Hepatocyte (in vitro differentiated cells): ENCODE measurements at regions not wholly inside any gene's neighbourhood (a gene's known extent, or its start where the extent isn't known, plus 50 kb on each side); places are given as distances from the start of the nearest gene placed in this dataset.

Source experiments
- DNase-seq: peaks from one replicate; pipeline ENCODE4 v3.0.0-alpha.2; 2016; ENCODE audit warnings: low spot score
- H2AFZ ChIP-seq: fragments of 200-600 bp; sonication (generic); 2 replicates; pipeline ENCODE4 v1.6.0; 2016; ENCODE audit warnings: antibody characterized with exemption, mild to moderate bottlenecking
- H3K27ac ChIP-seq: fragments of 200-600 bp; sonication (generic); 2 replicates; pipeline ENCODE4 v1.5.1; 2016; ENCODE audit warnings: mild to moderate bottlenecking
- H3K27me3 ChIP-seq: fragments of 200-600 bp; sonication (generic); 2 replicates; pipeline ENCODE4 v1.6.1; 2016
- H3K36me3 ChIP-seq: fragments of 200-600 bp; sonication (generic); replicated peaks from 2 replicates; pipeline ENCODE4 v1.5.1; 2016; ENCODE audit warnings: low read depth; ENCODE audit not compliant: insufficient read depth
- H3K4me1 ChIP-seq: fragments of 200-600 bp; sonication (generic); 2 replicates; pipeline ENCODE4 v1.5.1; 2016; ENCODE audit warnings: mild to moderate bottlenecking, moderate library complexity; ENCODE audit not compliant: insufficient read depth
- H3K4me2 ChIP-seq: fragments of 200-600 bp; sonication (generic); 2 replicates; pipeline ENCODE4 v1.6.0; 2016
- H3K4me3 ChIP-seq: fragments of 200-600 bp; sonication (generic); 2 replicates; pipeline ENCODE4 v1.5.1; 2016; ENCODE audit warnings: mild to moderate bottlenecking
- H3K79me2 ChIP-seq: fragments of 200-600 bp; sonication (generic); 2 replicates; pipeline ENCODE4 v1.6.0; 2017; ENCODE audit warnings: mild to moderate bottlenecking
- H3K9me2 ChIP-seq: fragments of 200-600 bp; sonication (generic); replicated peaks from 2 replicates; pipeline ENCODE4 v1.6.0; 2017; ENCODE audit warnings: mild to moderate bottlenecking; ENCODE audit not compliant: insufficient read depth
- H3K9me3 ChIP-seq: fragments of 200-600 bp; sonication (generic); 2 replicates; pipeline ENCODE4 v1.5.1; 2016; ENCODE audit warnings: low read depth, mild to moderate bottlenecking
- H4K20me1 ChIP-seq: fragments of 200-600 bp; sonication (generic); 2 replicates; pipeline ENCODE4 v1.6.0; 2016; ENCODE audit warnings: mild to moderate bottlenecking; ENCODE audit not compliant: insufficient read depth, poor library complexity, severe bottlenecking
- EZH2 ChIP-seq: fragments of 200-600 bp; sonication (generic); IDR thresholded peaks from 2 replicates; pipeline ENCODE4 v1.6.1; 2016; ENCODE audit warnings: antibody characterized with exemption, mild to moderate bottlenecking, borderline replicate concordance
- EZH2phosphoT487 ChIP-seq: fragments of 200-600 bp; sonication (generic); IDR thresholded peaks from one replicate; pipeline ENCODE4 v1.6.1; 2018; ENCODE audit warnings: antibody characterized with exemption, mild to moderate bottlenecking, low read depth, moderate library complexity; ENCODE audit not compliant: unreplicated experiment, severe bottlenecking
- WGBS: methylation state at CpG from one replicate; pipeline ENCODE4 v1.1.6; 2016; ENCODE audit warnings: low lambda C conversion rate; ENCODE audit errors: missing lambda C conversion rate; 5-methylcytosine and 5-hydroxymethylcytosine counted together
- TF ChIP-seq, protein P1 (sequence below): fragments of 200-600 bp; sonication (generic); IDR thresholded peaks from 2 replicates; pipeline ENCODE4 v1.5.1; 2016; ENCODE audit warnings: antibody characterized with exemption, mild to moderate bottlenecking; ENCODE audit not compliant: poor library complexity

DNA sequence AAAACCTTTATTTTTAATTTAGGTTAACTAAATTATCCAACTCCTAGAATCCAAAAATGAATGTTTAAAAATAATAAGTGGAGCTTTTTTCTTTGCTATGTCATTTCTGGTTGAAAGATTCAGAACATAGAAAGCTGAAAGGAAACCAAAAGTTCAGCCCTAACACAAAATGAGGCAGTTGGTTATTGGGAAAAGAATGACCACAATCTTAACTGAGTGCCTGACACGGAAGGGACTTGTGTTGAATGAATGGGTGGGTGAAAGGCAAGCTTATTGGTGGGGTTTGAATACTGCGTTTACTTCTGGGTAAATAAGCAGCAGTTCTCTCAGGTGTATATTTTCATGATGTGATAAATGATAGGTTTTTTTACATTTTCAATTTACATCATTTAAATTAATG is 243.5 kb downstream of the IRX1 start:
- H3K27me3 ChIP-seq = no peaks in the 10 kb centered on the region
- no peaks in the 10 kb centered on the region for H3K4me1 ChIP-seq
- TF ChIP-seq EZH2phosphoT487 = no peak
- TF ChIP-seq EZH2 = no peak
- TF ChIP-seq, protein P1, sequence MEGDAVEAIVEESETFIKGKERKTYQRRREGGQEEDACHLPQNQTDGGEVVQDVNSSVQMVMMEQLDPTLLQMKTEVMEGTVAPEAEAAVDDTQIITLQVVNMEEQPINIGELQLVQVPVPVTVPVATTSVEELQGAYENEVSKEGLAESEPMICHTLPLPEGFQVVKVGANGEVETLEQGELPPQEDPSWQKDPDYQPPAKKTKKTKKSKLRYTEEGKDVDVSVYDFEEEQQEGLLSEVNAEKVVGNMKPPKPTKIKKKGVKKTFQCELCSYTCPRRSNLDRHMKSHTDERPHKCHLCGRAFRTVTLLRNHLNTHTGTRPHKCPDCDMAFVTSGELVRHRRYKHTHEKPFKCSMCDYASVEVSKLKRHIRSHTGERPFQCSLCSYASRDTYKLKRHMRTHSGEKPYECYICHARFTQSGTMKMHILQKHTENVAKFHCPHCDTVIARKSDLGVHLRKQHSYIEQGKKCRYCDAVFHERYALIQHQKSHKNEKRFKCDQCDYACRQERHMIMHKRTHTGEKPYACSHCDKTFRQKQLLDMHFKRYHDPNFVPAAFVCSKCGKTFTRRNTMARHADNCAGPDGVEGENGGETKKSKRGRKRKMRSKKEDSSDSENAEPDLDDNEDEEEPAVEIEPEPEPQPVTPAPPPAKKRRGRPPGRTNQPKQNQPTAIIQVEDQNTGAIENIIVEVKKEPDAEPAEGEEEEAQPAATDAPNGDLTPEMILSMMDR = no peak
- H3K9me2 ChIP-seq = no peaks in the 10 kb centered on the region
- no peak overlapping the region for H3K4me3 ChIP-seq
- H4K20me1 ChIP-seq = no peaks in the 10 kb centered on the region
- H3K27ac ChIP-seq = no peak overlapping the region
- no peaks in the 10 kb centered on the region for H3K36me3 ChIP-seq
- H2AFZ ChIP-seq = no peak overlapping the region
- H3K9me3 ChIP-seq = no peaks in the 10 kb centered on the region
- 80% methylated on average over 2 of the region's 2 CpGs for WGBS
- no peak overlapping the region for H3K4me2 ChIP-seq
- H3K79me2 ChIP-seq = no peaks in the 10 kb centered on the region
- DNase-seq = no peak

DNA sequence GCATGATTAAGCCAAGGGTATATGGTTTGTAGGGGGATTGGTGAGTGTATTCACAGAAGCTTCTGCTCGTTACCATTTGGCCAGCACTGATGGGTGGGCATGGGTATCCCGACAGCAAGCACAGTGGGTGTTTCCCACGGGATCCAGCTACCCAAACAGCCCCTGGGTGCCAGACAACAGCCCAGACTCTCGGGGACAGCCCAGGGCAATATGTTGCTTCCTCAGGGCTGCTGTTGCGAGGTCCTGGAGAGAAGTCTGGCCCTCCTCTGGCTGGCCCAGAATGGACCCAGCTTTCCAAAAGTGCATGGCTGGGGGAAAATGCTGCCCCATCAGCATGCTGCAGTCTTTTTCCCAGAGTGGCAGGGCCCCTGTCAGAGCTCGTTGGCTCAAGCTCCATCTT is 247.0 kb downstream of the IRX1 start:
- Histone ChIP-seq H3K9me2 (no peaks in the 10 kb centered on the region), H3K4me3 (no peak overlapping the region), H3K27ac (no peak overlapping the region), H2AFZ (no peak overlapping the region), H3K79me2 (no peaks in the 10 kb centered on the region), H3K27me3 (no peaks in the 10 kb centered on the region), H3K9me3 (no peaks in the 10 kb centered on the region), H3K4me2 (no peak overlapping the region), H4K20me1 (no peaks in the 10 kb centered on the region), H3K36me3 (no peaks in the 10 kb centered on the region), H3K4me1 (no peaks in the 10 kb centered on the region)
- 82% methylated on average over 6 of the region's 6 CpGs for WGBS
- DNase-seq = no peak
- TF ChIP-seq, protein P1 = no peak
- no peak for TF ChIP-seq EZH2phosphoT487
- no peak for TF ChIP-seq EZH2

DNA sequence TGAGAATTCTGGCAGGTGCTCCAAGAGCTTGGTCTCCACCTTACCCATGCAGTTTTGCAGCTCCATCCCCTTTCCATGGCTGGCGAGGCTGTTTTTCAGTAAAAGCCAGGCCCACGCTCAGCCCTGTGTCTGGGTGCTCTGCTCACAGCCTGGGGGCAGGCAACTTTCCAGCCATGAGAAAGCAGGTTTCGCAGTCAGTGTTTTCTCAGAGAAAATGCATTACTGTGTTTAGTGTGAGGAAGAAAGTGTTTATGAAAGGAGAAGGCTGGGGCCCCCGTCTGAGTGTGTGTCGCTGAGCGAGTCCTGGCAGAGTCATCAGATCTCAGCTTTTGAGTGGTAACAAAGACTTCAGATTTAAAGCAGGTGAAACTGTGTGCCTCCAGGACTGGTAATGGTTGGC is 248.1 kb downstream of the IRX1 start:
- Histone ChIP-seq H3K4me1 (no peaks in the 10 kb centered on the region), H3K9me3 (no peaks in the 10 kb centered on the region), H3K4me2 (no peak overlapping the region), H2AFZ (no peak overlapping the region), H3K9me2 (no peaks in the 10 kb centered on the region), H4K20me1 (no peaks in the 10 kb centered on the region), H3K4me3 (no peak overlapping the region), H3K27ac (peak overlapping the region; percentile 40), H3K79me2 (no peaks in the 10 kb centered on the region), H3K36me3 (no peaks in the 10 kb centered on the region), H3K27me3 (no peaks in the 10 kb centered on the region)
- no peak for TF ChIP-seq EZH2
- TF ChIP-seq, protein P1 = no peak
- no peak for TF ChIP-seq EZH2phosphoT487
- peak; percentile 6 for DNase-seq
- WGBS = 34% methylated on average over 6 of the region's 6 CpGs

DNA sequence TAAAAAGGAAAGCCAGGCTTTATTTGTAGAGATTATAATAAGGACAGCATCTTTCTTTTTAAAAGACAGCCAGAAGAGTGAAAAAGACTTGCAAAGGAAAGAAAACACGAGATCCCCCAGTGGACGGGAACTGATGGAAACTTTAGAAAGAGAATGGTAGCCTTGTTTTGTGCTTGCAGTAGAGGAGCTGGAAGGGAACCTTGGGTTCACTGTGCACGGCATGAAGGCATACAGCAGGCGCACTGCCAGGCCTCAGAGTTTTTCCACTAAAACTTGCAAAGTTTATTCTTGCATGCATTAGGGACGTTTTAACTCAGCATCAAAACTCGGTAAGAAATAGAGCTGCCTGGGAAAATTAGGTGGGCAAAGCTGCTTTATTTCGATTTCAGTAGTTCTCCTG is 248.6 kb downstream of the IRX1 start:
- Histone ChIP-seq H2AFZ (no peak overlapping the region), H3K4me3 (no peak overlapping the region), H4K20me1 (no peaks in the 10 kb centered on the region), H3K4me2 (no peak overlapping the region), H3K27me3 (no peaks in the 10 kb centered on the region), H3K27ac (peak overlapping the region; percentile 40), H3K36me3 (no peaks in the 10 kb centered on the region), H3K79me2 (no peaks in the 10 kb centered on the region), H3K4me1 (no peaks in the 10 kb centered on the region), H3K9me2 (no peaks in the 10 kb centered on the region), H3K9me3 (no peaks in the 10 kb centered on the region)
- DNase-seq = no peak
- WGBS = 84% methylated on average over 7 of the region's 7 CpGs
- TF ChIP-seq EZH2phosphoT487 (no peak), EZH2 (no peak)
- TF ChIP-seq, protein P1 = no peak
